SK-N-SH (cell line): ENCODE measurements at regions not wholly inside any gene's neighbourhood (a gene's known extent, or its start where the extent isn't known, plus 50 kb on each side); places are given as distances from the start of the nearest gene placed in this dataset.

Experiments used
- CTCF ChIA-PET: fragments of 300-600, 350-600 bp; formaldehyde crosslinking; extraction: SDS; loops from one replicate; lab custom pipeline; 2021; lab: Yijun Ruan, JAX
- POLR2A ChIA-PET: fragments of 350-600 bp; sonication (Branson Sonifier 250); formaldehyde crosslinking; extraction: SDS; loops from one replicate; lab custom pipeline; 2020; ENCODE audit warnings: antibody characterized with exemption, inconsistent platforms; lab: Yijun Ruan, JAX
- DNase-seq: peaks from one replicate; pipeline ENCODE4 v3.0.0; 2012
- H2AFZ ChIP-seq: fragments of 200-600 bp; sonication (generic); 2 replicates; pipeline ENCODE4 v1.8.1; 2016; ENCODE audit warnings: antibody characterized with exemption, mild to moderate bottlenecking, low read depth
- H3F3A ChIP-seq: fragments of 200-600 bp; sonication (generic); replicated peaks from 2 replicates; pipeline ENCODE3; 2016; ENCODE audit warnings: antibody characterized with exemption, mild to moderate bottlenecking; ENCODE audit not compliant: insufficient read depth
- H3K27ac ChIP-seq, 2 experiments: fragments of 200-500 bp in 1 of 2; fragments of 200-600 bp in 1 of 2; sonication (Bioruptor generic) in 1 of 2; sonication (generic), shearing (Covaris generic) in 1 of 2; 2 replicates each; pipeline versions ENCODE4 v1.5.1 to v1.6.1; 2014 to 2016; ENCODE audit warnings: low read depth in 2 of 2, inconsistent platforms in 1 of 2, low read length in 1 of 2, mild to moderate bottlenecking in 1 of 2, mixed read lengths in 1 of 2
- H3K27me3 ChIP-seq: fragments of 200-600 bp; sonication (generic), shearing (Covaris generic); 2 replicates; pipeline ENCODE4 v1.6.1; 2016; ENCODE audit warnings: mixed run types; ENCODE audit not compliant: insufficient read depth
- H3K36me3 ChIP-seq, 2 experiments: fragments of 200-500 bp in 1 of 2; fragments of 200-600 bp in 1 of 2; sonication (Bioruptor generic) in 1 of 2; sonication (generic) in 1 of 2; replicated peaks in 1 of 2; 2 replicates each; pipeline versions ENCODE3 to v1.5.1; 2014 to 2016; ENCODE audit warnings: low read length in 1 of 2, mild to moderate bottlenecking in 1 of 2; ENCODE audit not compliant: insufficient read depth in 2 of 2, control insufficient read depth in 1 of 2
- H3K4me1 ChIP-seq, 2 experiments: fragments of 200-500 bp in 1 of 2; fragments of 200-600 bp in 1 of 2; sonication (Bioruptor generic) in 1 of 2; sonication (generic), shearing (Covaris generic) in 1 of 2; 2 replicates each; pipeline versions ENCODE4 v1.5.1 to v1.6.1; 2014 to 2016; ENCODE audit warnings: low read depth in 1 of 2, low read length in 1 of 2, mixed run types in 1 of 2; ENCODE audit not compliant: insufficient read depth in 2 of 2, control insufficient read depth in 1 of 2
- H3K4me2 ChIP-seq: fragments of 200-600 bp; sonication (generic), shearing (Covaris generic); 2 replicates; pipeline ENCODE4 v1.6.1; 2017; ENCODE audit warnings: mixed run types
- H3K4me3 ChIP-seq, 2 experiments: fragments of 200-500 bp in 1 of 2; fragments of 200-600 bp in 1 of 2; sonication (Bioruptor generic) in 1 of 2; sonication (generic), shearing (Covaris generic) in 1 of 2; 2 replicates each; pipeline versions ENCODE4 v1.5.1 to v1.8.1; 2014 to 2016; ENCODE audit warnings: low read depth in 2 of 2, inconsistent platforms in 1 of 2, low read length in 1 of 2, mild to moderate bottlenecking in 1 of 2, mixed read lengths in 1 of 2, moderate library complexity in 1 of 2
- H3K79me2 ChIP-seq: fragments of 200-600 bp; sonication (generic); 2 replicates; pipeline ENCODE4 v1.8.1; 2017; ENCODE audit warnings: mild to moderate bottlenecking; ENCODE audit not compliant: insufficient read depth
- H3K9ac ChIP-seq: fragments of 200-600 bp; sonication (generic); 2 replicates; pipeline ENCODE4 v1.6.1; 2017; ENCODE audit warnings: mixed run types
- H3K9me2 ChIP-seq: fragments of 200-600 bp; sonication (generic); 2 replicates; pipeline ENCODE4 v1.6.1; 2017; ENCODE audit warnings: mixed run types
- H3K9me3 ChIP-seq: fragments of 200-600 bp; sonication (generic); 2 replicates; pipeline ENCODE4 v1.6.1; 2017; ENCODE audit warnings: mixed run types, mild to moderate bottlenecking, moderate library complexity
- H4K20me1 ChIP-seq: fragments of 200-600 bp; sonication (generic); 2 replicates; pipeline ENCODE4 v1.6.1; 2017; ENCODE audit warnings: mild to moderate bottlenecking, mixed run types; ENCODE audit not compliant: insufficient read depth
- GABPA ChIP-seq: IDR thresholded peaks from 2 replicates; pipeline ENCODE4 v1.4.0; 2012; ENCODE audit warnings: low read depth, mild to moderate bottlenecking
- JUND ChIP-seq: IDR thresholded peaks from 2 replicates; pipeline ENCODE4 v1.4.0; 2012
- NFIC ChIP-seq: IDR thresholded peaks from 2 replicates; pipeline ENCODE4 v1.4.0; 2012; ENCODE audit warnings: borderline replicate concordance
- NRF1 ChIP-seq: IDR thresholded peaks from 2 replicates; pipeline ENCODE4 v1.6.1; 2012; ENCODE audit warnings: low read depth, mild to moderate bottlenecking, low read length
- RAD21 ChIP-seq: IDR thresholded peaks from 2 replicates; pipeline ENCODE4 v1.6.1; 2012; ENCODE audit warnings: mild to moderate bottlenecking, low read length
- RXRA ChIP-seq: IDR thresholded peaks from 2 replicates; pipeline ENCODE4 v1.4.0; 2012; ENCODE audit warnings: low read depth, mild to moderate bottlenecking, borderline replicate concordance
- TCF12 ChIP-seq: IDR thresholded peaks from 2 replicates; pipeline ENCODE4 v1.4.0; 2012
- WGBS: methylation state at CpG from one replicate; pipeline ENCODE4 v1.1.6; 2017; ENCODE audit warnings: low lambda C conversion rate; 5-methylcytosine and 5-hydroxymethylcytosine counted together
- TF ChIP-seq, protein P1 (sequence below): IDR thresholded peaks from 2 replicates; pipeline ENCODE4 v1.6.1; 2012; ENCODE audit warnings: mild to moderate bottlenecking, low read depth, low read length, moderate library complexity
- TF ChIP-seq, protein P2 (sequence below): fragments of 150-350 bp; IDR thresholded peaks from 2 replicates; pipeline ENCODE4 v1.6.1; 2016; ENCODE audit warnings: mild to moderate bottlenecking, low read depth, low read length
- TF ChIP-seq, protein P3 (sequence below): IDR thresholded peaks from 2 replicates; pipeline ENCODE4 v1.4.0; 2012; ENCODE audit warnings: low read depth, borderline replicate concordance

- TF ChIP-seq, protein P1, sequence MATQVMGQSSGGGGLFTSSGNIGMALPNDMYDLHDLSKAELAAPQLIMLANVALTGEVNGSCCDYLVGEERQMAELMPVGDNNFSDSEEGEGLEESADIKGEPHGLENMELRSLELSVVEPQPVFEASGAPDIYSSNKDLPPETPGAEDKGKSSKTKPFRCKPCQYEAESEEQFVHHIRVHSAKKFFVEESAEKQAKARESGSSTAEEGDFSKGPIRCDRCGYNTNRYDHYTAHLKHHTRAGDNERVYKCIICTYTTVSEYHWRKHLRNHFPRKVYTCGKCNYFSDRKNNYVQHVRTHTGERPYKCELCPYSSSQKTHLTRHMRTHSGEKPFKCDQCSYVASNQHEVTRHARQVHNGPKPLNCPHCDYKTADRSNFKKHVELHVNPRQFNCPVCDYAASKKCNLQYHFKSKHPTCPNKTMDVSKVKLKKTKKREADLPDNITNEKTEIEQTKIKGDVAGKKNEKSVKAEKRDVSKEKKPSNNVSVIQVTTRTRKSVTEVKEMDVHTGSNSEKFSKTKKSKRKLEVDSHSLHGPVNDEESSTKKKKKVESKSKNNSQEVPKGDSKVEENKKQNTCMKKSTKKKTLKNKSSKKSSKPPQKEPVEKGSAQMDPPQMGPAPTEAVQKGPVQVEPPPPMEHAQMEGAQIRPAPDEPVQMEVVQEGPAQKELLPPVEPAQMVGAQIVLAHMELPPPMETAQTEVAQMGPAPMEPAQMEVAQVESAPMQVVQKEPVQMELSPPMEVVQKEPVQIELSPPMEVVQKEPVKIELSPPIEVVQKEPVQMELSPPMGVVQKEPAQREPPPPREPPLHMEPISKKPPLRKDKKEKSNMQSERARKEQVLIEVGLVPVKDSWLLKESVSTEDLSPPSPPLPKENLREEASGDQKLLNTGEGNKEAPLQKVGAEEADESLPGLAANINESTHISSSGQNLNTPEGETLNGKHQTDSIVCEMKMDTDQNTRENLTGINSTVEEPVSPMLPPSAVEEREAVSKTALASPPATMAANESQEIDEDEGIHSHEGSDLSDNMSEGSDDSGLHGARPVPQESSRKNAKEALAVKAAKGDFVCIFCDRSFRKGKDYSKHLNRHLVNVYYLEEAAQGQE: no peak
- TF ChIP-seq RAD21: no peak
Observed at GRCh38 chr7:115582956-115583355, 447.6 kb downstream of the TFEC start (continued).

DNA sequence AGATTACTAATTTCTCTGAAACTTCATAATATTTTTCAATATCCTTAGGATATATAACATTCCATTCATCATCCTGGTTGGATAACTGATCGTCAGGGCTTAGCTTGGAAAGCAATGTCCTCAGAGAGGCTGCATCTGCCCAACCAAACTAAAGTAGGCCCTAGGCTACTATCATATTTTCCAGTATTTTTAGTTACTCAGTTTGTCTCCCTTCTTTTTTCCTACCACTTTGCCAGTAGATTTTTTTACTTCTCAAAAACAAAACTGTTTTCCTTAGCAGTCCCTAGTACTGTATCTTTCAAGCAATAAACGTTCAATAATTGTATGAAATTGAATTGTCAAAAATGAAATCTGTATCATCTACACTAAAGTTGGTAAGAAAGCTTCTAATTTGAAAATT is 452.0 kb downstream of the TFEC start:
- ChIA-PET CTCF (interaction anchor here (0.9 kb wide), 1 partner anchor 10 kb away, joined by 3 read pairs; no protein-coding TSS in a partner anchor), POLR2A (no interaction called here)
- Histone ChIP-seq H3K4me3 (no peak overlapping the region), H3F3A (no peaks in the 10 kb centered on the region), H3K36me3 (no peaks in the 10 kb centered on the region), H3K27ac (no peak overlapping the region), H2AFZ (no peak overlapping the region), H3K9me3 (no peaks in the 10 kb centered on the region), H3K4me2 (no peak overlapping the region), H3K27me3 (peaks cover 16% of the 10 kb centered on the region; the same call in 1 of the 2 replicates), H3K9me2 (no peaks in the 10 kb centered on the region), H3K9ac (no peak overlapping the region), H3K4me1 (no peaks in the 10 kb centered on the region), H3K79me2 (no peaks in the 10 kb centered on the region), H4K20me1 (no peaks in the 10 kb centered on the region)
- no peak for DNase-seq
- TF ChIP-seq TCF12: no peak
- TF ChIP-seq NRF1: no peak
- TF ChIP-seq, protein P2, sequence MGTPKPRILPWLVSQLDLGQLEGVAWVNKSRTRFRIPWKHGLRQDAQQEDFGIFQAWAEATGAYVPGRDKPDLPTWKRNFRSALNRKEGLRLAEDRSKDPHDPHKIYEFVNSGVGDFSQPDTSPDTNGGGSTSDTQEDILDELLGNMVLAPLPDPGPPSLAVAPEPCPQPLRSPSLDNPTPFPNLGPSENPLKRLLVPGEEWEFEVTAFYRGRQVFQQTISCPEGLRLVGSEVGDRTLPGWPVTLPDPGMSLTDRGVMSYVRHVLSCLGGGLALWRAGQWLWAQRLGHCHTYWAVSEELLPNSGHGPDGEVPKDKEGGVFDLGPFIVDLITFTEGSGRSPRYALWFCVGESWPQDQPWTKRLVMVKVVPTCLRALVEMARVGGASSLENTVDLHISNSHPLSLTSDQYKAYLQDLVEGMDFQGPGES: no peak
- TF ChIP-seq NFIC: no peak
- no peak for TF ChIP-seq RXRA
- TF ChIP-seq GABPA: no peak
- TF ChIP-seq JUND: no peak
- TF ChIP-seq, protein P3, sequence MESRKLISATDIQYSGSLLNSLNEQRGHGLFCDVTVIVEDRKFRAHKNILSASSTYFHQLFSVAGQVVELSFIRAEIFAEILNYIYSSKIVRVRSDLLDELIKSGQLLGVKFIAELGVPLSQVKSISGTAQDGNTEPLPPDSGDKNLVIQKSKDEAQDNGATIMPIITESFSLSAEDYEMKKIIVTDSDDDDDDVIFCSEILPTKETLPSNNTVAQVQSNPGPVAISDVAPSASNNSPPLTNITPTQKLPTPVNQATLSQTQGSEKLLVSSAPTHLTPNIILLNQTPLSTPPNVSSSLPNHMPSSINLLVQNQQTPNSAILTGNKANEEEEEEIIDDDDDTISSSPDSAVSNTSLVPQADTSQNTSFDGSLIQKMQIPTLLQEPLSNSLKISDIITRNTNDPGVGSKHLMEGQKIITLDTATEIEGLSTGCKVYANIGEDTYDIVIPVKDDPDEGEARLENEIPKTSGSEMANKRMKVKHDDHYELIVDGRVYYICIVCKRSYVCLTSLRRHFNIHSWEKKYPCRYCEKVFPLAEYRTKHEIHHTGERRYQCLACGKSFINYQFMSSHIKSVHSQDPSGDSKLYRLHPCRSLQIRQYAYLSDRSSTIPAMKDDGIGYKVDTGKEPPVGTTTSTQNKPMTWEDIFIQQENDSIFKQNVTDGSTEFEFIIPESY: no peak
- under 1% methylated on average over 2 of the region's 2 CpGs for WGBS
